ENCODE measurements at regions not wholly inside any gene's neighbourhood (a gene's known extent, or its start where the extent isn't known, plus 50 kb on each side); places are given as distances from the start of the nearest gene placed in this dataset.
"Not testable (repeated sequence)": the region's sequence is repeated elsewhere in the genome, so short reads cannot be mapped to it uniquely, and the experiment has no call there.

DNA sequence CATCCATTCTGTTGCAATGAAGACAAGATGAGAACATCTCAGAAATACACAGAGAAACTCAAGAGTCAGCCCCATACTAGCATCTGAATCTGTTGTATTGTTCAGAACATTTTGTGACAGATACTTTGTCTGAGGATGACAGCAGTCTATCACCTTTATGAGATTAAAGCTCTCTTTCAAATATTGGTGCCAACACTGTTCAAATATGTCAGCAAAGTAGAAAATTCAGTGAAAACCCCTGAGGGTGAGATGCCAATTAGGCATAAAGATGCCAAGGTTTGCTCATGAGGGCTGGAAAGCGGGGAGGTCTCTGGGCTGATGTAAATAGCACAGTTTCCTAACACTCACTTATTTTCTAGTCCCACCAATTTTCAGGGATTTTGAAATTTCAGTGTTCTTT is 1054.2 kb upstream of the CRIM1 start:
- DNase-seq (ENCODE audit: low spot score) = no peak

DNA sequence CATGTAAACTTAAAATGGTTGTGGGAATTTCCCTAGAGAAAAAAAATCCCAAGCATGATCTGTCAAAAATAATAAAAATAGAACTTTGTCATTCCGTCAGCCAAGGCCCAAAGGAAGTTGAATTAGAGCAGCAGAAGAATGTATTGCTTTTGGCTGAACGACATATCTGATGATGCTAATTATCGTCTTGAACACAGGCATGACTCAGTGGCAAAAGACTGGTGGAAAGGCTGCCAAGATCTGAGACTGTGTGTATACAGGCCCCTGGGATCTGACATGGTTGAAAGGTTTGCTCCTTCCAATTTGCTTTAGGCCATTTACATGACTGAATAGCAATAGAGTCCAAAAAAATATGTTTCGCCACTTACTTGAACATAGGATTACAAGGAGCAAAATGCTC is 1057.1 kb upstream of the CRIM1 start:
- DNase-seq (ENCODE audit: low spot score) = no peak

DNA sequence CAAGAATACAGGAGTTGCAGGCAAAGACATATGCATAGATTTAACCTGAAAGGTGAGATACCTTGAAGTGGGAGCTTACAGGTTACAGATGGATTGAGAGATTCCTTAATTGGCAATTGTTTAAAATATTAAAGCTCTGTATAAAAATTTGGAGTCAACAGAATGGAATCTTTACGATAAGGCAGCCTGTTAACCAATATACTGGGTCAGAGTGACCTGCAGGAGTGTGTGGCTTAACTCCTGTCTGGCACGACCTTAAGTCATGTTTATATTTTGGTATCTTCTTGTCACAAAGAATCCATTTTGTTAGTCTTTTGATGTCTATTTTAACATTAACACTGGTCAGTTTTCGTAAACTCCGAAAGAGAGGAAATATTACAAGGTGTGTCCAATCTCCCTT is 1058.2 kb upstream of the CRIM1 start:
- no peak for DNase-seq (ENCODE audit: low spot score)

DNA sequence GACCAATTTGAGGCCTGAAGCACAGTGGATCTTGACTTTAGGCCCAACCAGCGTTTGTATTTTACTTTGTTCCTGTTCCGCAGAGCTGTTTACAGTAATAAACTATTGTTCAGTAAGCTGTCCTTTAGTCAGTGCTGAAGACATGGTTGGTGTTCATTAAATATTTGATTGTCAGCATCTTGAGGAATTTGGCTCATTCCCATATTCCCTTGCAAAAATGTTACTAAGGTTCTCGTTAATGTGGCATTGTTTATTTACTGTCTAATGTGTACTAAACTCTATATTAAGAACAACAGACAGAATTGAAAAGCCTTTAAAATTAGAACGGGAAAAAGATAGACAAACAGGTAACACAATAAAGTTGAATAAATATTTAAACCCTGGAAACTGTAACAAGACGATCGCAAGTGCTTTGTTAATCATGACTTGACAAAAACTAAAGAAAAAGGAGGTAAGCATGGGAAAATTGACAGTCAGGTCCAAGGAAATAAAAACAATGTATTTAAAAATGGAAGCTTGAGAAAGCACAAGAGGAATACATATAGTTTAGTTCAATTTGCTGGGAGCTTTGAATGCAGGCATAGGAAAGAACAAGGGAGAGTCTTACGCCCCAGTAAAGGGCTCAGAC is 1060.8 kb upstream of the CRIM1 start:
- no peak for DNase-seq (ENCODE audit: low spot score)

DNA sequence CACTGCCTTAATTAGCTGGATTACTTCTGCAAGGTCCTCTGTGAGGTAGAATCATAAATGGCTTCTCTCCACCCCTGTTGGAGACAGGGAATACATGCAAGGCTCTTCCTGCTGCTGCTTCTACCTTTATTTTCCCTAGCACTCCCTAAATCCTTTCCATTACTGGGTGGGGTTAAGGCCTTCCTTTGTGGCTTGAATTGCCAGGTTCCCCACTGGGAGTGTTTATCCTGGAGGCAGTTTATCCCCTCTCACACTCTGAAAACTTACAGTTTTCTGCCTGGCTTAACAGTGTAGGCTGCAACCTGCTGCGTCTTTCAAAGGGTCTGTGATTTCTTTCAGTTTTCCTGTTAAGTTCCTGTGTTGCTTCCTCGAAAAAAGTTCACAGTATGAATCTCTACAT is 1062.3 kb upstream of the CRIM1 start:
- DNase-seq (ENCODE audit: low spot score) = no peak

DNA sequence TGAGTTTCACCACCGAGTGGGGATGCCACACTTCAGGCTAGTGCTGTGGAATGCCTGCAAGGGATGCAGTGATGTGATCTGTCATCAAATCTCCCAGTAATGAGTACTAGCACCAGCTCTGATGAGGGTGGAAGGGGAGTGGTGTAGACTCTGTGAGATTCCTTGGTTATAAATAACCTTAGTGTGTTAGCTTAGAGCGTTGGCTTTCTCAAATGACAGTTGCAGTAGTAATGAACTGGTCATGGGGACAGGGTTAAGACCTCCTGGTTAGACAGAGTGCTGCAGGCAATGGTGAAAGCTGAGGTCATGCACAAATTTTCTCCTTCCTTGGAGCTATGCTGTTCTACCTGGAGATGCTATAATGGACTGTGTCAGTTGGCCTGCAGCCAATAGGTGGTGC is 1063.4 kb upstream of the CRIM1 start:
- DNase-seq (ENCODE audit: low spot score) = no peak

DNA sequence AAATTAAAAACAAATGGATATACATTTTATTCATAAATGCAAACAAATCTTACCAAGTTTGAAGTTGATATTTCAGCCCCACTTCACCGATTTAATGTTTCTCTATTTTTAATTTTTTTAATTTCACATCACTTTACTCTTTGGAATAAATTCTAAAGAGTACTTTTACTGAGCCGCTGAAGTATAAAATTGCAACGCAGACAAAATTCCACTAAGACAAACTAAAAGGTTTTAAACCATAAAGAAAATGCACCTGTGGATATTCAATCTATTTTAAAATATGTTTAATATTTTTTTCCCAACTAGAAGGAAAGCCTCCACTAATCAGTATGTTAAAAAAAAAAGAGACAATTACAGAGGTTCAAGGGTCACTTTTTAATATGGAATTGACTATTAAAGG is 1073.9 kb upstream of the CRIM1 start:
- no peak for DNase-seq (ENCODE audit: low spot score)

DNA sequence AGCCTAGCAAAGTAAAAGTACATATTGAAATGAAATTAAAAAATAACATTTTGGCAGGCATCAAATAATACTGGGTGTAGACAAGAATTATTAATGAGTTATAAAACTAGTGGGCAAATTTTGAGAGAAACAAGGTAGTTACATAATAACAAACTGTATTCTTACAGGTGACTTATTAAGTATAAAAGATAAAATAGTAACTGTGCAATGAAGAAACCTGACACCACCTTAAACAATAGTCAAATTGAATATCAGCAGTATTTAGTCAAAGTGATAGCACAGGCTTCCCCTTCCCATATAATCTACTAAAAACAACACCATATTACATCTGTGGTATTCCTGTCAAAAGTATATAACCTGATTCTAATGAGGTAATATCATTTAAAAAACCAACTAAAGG is 1099.8 kb upstream of the CRIM1 start:
- no peak for DNase-seq (ENCODE audit: low spot score)

DNA sequence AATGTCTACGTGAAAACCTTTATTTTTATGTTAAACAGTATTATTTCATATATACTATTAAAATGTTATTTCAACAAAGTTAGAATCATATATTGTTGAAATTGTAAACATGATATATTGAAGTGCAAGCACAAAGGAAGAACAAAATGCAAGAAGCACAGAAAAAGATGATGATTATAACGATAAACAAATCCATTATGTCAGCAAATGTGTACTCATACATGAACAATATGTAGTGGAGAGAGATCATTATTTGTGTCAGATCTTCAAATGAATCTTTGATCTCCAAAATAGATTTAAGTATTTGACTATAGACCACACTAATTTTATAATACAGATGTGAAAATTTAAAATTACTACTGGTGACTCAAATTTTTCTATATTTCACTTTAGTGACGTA is 1104.4 kb upstream of the CRIM1 start:
- DNase-seq (ENCODE audit: low spot score) = no peak

DNA sequence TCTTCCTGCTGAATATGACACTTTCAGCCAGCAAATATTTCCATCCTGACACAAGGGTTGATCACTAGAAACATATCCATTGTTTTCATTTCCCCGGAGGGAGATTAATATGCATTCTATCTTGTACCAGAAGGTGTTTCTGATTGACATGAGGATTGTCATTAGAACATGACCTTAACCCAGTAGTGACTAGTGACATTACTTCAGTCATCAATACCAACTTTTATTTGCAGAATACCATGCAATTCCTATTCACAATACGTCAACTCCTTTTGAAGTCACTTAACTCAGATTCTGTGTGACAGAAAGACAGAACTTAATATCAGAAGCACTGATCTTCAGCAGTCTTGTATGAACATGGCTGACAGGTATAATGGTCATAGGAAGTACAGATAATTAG is 1108.9 kb upstream of the CRIM1 start:
- no peak for DNase-seq (ENCODE audit: low spot score)

DNA sequence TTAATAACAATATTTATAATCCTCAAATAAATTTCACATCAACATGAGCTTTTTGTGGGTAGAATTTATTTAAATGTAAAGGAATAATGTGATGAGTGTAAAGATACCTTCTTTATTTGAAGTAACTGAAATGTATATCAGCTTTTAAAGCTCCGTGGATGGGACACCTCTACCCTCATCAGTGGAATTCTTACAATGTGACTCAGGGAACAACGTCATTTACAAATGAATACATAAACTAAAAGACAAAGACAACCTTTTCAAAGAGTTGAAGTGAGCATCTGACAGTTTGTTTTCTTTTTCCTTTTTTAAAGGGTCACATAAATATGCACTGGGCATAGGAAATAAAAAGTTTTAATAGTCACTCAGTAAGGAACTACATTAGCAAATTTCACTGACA is 1127.0 kb upstream of the CRIM1 start:
- DNase-seq (ENCODE audit: low spot score) = no peak

DNA sequence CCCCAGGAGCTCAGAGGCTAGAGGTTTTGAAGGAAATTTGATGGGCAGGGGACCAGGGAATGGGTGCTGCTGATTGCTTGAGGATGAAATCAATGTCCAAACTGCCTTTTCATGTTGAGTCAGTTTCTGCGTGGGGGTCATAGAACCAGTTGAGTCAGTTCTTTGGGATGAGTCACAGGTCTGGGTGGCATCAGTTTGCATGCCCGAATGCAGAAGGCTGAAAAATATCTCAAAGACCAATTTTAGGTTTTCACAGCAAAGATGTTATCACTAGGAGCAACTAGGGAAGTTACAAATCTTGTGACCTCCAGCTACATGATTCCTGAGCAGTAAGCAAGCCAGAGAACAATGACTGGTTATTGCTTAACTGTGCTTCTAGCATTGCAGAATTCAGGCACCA is 1135.1 kb upstream of the CRIM1 start:
- no peak for DNase-seq (ENCODE audit: low spot score)

DNA sequence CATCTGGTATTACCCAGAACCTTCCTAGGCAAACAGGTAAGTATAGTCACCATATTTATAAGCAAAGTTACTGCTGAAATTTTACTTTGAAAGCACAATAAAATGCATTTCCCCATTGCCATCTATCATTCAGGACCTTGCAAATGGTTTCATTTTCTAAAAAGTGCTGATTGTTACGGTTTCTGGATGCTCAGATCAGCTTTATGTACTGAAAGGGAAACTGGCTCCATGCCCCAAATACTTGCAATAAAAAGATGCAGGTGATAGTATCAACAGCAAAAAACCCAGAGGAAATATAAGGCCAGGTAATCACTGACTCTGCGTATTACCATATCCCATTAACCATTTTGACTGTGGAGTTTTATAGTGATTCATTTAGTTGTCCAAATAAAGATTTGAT is 1150.7 kb upstream of the CRIM1 start:
- no peak for DNase-seq (ENCODE audit: low spot score)

DNA sequence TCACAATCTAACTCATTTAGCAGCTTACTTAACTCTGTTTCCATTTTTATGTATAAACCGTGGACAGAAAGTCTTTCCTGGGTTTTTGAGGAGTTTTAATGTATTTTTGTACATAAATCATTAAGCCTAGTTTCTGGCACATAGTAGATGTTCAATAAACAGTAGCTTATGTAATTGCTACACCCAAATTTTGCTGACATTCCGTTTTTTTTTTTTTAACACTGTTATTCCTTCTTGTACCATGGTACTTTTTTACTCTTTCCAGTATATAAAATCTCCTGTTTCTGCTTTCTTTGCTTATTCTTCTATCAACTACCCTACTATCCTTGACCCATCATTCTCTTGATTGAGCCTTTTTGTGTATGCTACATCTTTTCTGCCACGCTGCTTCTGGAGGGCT is 1151.3 kb upstream of the CRIM1 start:
- no peak for DNase-seq (ENCODE audit: low spot score)

DNA sequence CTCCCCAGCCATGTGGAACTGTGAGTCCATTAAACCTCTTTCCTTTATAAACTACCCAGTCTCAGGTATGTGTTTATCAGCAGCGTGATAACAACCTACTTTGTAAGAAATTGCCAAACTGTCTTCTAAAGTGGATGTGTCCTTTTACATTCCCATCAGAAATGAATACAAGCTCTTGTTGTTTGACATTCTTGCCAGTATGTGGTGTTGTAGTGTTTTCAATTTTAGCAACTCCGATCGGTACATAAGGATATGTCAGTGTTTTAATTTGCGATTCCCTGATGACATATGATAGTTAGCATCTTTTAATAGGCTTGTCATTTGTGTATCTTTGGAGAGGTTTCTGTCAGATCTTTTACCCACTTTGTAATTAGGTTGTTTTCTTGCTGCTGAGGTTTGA is 1156.3 kb upstream of the CRIM1 start:
- no peak for DNase-seq (ENCODE audit: low spot score)

DNA sequence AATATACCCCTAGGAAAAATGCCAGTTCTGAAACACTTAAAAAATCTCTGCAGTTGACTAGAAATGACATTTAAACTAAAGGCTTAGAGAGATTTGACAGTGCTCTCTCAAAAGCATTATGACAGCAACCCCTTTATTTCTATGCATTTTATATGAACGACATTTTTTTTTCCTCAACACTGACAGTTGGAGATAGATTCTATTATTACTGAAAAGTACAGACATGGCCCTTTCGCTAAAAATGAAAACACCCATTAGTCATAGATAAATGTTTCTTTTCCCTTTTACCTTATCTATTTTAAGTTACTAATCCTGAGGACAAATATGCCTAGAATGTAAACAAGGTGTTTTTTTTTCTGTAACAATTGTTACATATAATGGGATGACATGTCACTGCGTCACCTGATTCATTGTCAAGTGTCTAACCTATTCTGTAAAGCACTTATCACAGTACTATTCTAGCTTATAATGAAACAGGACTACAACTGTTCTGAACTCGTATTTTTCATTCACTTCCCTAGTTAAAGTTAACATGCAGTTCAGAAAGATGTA is 1169.6 kb upstream of the CRIM1 start:
- DNase-seq (ENCODE audit: low spot score) = no peak

DNA sequence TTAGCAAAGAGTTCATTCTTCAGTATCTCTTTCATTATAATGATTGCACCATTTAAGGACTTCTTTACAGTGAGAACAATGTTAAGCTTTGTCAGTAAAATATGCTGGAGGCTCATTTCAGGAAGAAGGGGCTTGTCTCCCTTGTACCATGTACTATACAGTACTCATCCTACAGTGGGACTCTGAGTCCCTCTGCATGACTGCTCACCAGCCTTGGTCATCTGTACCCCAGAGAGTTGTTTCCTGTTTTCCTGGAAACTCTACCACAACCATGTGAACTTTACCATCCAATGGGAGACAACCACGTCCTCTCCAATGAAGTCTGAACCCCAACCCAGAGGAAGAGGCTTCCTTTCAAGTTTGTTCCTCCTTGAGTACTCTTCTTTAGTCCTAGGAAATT is 1171.1 kb upstream of the CRIM1 start:
- no peak for DNase-seq (ENCODE audit: low spot score)

DNA sequence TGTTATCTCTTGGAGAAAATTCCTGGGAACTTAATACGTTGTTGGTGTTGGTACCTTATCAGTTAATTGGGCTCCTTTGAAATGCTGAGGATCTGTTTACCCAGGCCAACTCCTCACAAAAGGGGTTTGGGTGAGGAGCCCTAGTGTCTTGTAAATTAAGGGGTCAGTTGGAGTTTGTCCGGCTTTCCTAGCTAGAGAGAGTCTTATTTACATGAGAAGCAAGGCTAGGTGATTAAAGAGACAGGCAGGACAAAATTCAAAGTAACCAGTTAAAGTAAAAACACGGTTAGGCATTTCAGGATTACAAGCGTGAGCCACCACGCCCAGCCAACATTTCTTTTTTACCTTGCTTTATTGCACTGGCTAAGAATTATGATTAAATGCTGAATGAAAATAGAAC is 1178.9 kb upstream of the CRIM1 start:
- DNase-seq (ENCODE audit: low spot score) = not testable (repeated sequence)

DNA sequence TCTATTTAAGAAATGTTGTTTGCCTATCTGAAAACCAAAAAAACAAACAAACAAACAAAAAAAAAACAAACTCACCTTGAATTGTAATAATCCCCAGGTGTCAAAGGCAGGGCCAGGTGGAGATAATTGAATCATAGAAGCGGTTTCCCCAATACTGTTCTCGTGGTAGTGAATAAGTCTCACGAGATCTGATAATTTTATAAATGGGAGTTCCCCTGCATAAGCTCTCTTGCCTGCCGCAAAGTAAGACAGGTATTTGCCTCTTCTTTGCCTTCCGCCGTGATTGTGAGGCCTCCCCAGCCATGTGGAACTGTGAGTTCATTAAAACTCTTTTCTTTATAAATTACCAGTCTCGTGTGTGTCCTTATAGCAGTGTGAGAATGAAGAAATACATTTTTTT is 1180.7 kb upstream of the CRIM1 start:
- DNase-seq (ENCODE audit: low spot score) = no peak

DNA sequence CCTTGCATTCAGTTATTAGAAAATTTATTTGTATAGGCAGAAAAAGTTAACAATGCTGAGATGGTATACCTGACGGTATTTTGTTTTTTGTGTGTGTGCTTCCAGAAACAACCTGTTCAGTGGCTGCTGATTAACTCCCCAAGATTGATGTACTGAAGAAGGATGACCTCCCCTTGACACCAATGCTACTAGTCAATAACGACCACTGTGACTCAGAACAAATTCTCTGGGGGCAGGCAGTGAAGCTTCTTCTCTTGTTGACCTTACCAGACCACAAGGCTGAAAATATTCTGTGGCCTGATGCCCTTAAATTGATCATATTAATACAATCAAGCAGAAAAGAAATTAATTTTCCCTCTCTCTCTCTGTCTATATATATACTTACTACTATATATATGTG is 1182.9 kb upstream of the CRIM1 start:
- no peak for DNase-seq (ENCODE audit: low spot score)

DNA sequence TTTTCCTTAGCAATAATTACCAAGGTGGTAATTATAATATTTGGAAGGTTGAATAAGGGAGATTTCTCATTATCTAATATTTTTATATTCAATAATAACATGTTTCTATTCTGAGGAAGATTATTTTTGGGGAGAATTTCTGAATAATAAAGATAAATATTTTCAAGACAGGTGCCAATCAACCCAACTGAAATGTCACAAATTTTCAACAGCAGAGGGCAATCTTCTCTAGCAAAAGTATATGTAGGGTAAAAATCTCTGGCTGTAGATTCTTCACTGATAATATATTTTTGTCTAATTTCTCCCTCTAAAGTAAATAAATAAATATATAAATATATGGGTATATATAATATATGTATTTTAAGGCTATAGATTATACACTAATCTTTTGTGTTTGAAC is 1187.2 kb upstream of the CRIM1 start:
- DNase-seq (ENCODE audit: low spot score) = no peak

DNA sequence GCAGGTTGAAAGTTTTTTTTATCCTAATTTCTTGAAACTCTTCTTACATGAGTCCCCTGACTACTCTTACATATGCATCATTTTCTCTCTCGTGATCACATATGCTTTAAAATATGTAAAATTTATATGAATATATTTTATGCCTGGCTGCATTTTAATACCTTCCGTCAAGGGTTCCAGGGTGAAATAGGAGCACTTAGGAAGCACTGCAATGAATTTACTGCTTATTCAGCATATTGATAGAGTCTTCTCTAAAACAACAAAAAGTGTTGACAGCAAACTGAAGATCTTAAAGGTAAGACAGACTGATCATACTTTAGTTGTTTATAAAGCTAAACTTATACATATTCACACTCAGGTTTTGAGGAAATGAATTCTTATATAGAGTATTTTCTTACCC is 1191.6 kb upstream of the CRIM1 start:
- no peak for DNase-seq (ENCODE audit: low spot score)

DNA sequence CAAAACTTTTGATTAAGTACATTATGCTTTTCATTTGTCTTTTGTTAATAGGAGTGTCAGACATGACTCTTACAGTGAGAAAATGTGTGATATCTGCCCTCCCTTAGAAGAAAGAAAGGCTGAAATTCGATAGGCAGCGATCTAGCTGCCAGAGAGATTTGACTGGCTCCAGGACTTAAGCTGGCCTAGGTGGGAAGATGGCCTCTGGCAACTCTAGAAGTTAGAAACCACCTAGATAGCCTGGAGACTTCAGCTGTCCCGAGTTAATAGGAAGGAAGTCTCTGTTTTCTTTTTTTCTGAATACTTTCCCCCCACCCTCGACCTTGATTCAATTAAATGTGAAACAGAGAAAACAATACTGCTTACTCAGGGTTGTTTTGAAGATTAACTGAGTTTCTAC is 1194.7 kb upstream of the CRIM1 start:
- DNase-seq (ENCODE audit: low spot score) = no peak

DNA sequence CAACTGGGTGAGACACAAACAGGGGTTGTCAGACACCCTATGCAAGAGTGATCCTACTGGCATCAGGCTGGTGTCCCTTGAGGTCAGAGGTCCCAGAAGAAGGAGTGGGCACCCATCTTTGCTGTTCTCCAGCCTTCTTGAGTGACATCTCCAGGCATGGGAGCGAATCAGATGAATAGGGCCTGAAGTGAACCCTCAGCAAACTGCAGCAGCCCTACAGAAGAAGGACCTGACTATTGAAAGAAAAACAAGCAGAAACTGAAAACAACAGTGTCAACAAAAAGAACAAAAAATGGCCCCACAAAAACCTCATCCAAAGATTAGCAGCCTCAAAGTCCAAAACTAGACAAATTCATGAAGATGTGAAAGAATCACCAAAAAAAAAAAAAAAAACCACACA is 1229.7 kb upstream of the CRIM1 start:
- no peak for DNase-seq (ENCODE audit: low spot score)

DNA sequence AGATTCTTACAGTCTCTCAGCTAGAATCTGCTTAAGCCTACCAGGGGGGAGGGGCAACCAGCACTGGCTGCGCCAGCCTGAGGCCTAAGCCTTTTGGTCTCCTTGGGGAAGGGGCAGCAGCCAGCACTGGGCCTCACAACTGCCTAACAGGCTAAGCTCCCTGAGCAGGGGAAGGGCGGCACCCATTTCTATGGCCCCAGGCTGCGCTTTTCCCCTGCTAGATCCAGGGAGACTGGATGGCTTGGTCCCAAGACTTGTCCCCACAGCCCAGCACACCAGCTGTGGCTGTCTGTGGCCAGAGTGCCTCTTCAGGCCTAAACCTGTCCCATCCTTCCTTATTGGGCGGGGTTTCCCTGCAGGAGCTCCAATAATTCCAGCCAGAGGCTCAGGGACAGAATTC is 1230.3 kb upstream of the CRIM1 start:
- DNase-seq (ENCODE audit: low spot score) = no peak

Measured in AG08396 (cell line).